ENCODE measurements at regions not wholly inside any gene's neighbourhood (a gene's known extent, or its start where the extent isn't known, plus 50 kb on each side); places are given as distances from the start of the nearest gene placed in this dataset.

GRCh38 chr1:229203991-229204632, 66.8 kb upstream of the RAB4A start:
- H3K9me3 Mint-ChIP-seq = no peaks in the 10 kb centered on the region
- DNase-seq (ENCODE audit: low spot score) = no peak
- intact Hi-C loops (cut with micrococcal nuclease) = no loop called here

GRCh38 chr1:229204921-229205777, 65.8 kb upstream of the RAB4A start:
- Mint-ChIP-seq H3K9me3 (no peaks in the 10 kb centered on the region), H3K36me3 (ENCODE audit: low read depth) (no peaks in the 10 kb centered on the region), H3K27me3 (ENCODE audit: low read depth) (peaks cover 9% of the 10 kb centered on the region), H3K27ac (no peak overlapping the region), H3K4me1 (ENCODE audit: low read depth) (peaks cover 4% of the 10 kb centered on the region), H3K4me3 (ENCODE audit: low read depth) (no peak overlapping the region)
- intact Hi-C loops (cut with micrococcal nuclease) = no loop called here
- no peak for DNase-seq (ENCODE audit: low spot score)

More at GRCh38 chr1:229203991-229204632, 66.8 kb upstream of the RAB4A start:
- no peaks in the 10 kb centered on the region for H3K36me3 Mint-ChIP-seq (ENCODE audit: low read depth)
- no peak overlapping the region for H3K27ac Mint-ChIP-seq
- no peak overlapping the region for H3K4me3 Mint-ChIP-seq (ENCODE audit: low read depth)
- peaks cover 8% of the 10 kb centered on the region for H3K4me1 Mint-ChIP-seq (ENCODE audit: low read depth)
- peaks cover 9% of the 10 kb centered on the region for H3K27me3 Mint-ChIP-seq (ENCODE audit: low read depth)

- intact Hi-C loops (cut with micrococcal nuclease) = no loop called here
- no peak overlapping the region for H3K4me3 Mint-ChIP-seq (ENCODE audit: low read depth)
Observed at GRCh38 chr1:229205854-229206253, 65.1 kb upstream of the RAB4A start.

GRCh38 chr1:229207916-229208315, 63.0 kb upstream of the RAB4A start:
- DNase-seq (ENCODE audit: low spot score) = no peak
- intact Hi-C loops (cut with micrococcal nuclease) = no loop called here
- Mint-ChIP-seq H3K36me3 (ENCODE audit: low read depth) (no peaks in the 10 kb centered on the region), H3K4me1 (ENCODE audit: low read depth) (peaks cover 2% of the 10 kb centered on the region), H3K27ac (no peak overlapping the region), H3K4me3 (ENCODE audit: low read depth) (no peak overlapping the region), H3K9me3 (no peaks in the 10 kb centered on the region), H3K27me3 (ENCODE audit: low read depth) (peaks cover 4% of the 10 kb centered on the region)

More at GRCh38 chr1:229205854-229206253, 65.1 kb upstream of the RAB4A start:
- no peak overlapping the region for H3K27ac Mint-ChIP-seq
- peaks cover 9% of the 10 kb centered on the region for H3K27me3 Mint-ChIP-seq (ENCODE audit: low read depth)
- no peak for DNase-seq (ENCODE audit: low spot score)
- H3K4me1 Mint-ChIP-seq (ENCODE audit: low read depth) = peaks cover 2% of the 10 kb centered on the region
- no peaks in the 10 kb centered on the region for H3K9me3 Mint-ChIP-seq
- no peaks in the 10 kb centered on the region for H3K36me3 Mint-ChIP-seq (ENCODE audit: low read depth)

- Mint-ChIP-seq H3K9me3 (no peaks in the 10 kb centered on the region), H3K27me3 (ENCODE audit: low read depth) (peaks cover 4% of the 10 kb centered on the region), H3K4me1 (ENCODE audit: low read depth) (peaks cover 2% of the 10 kb centered on the region), H3K36me3 (ENCODE audit: low read depth) (no peaks in the 10 kb centered on the region), H3K4me3 (ENCODE audit: low read depth) (no peak overlapping the region), H3K27ac (no peak overlapping the region)
- intact Hi-C loops (cut with micrococcal nuclease) = no loop called here
- DNase-seq (ENCODE audit: low spot score) = no peak
Observed at GRCh38 chr1:229208481-229208880, 62.4 kb upstream of the RAB4A start.

- Mint-ChIP-seq H3K27me3 (ENCODE audit: low read depth) (peaks cover 4% of the 10 kb centered on the region), H3K27ac (no peak overlapping the region), H3K4me1 (ENCODE audit: low read depth) (peaks cover 2% of the 10 kb centered on the region), H3K4me3 (ENCODE audit: low read depth) (no peak overlapping the region), H3K9me3 (no peaks in the 10 kb centered on the region), H3K36me3 (ENCODE audit: low read depth) (no peaks in the 10 kb centered on the region)
- intact Hi-C loops (cut with micrococcal nuclease) = no loop called here
- DNase-seq (ENCODE audit: low spot score) = no peak
Observed at GRCh38 chr1:229209386-229209785, 61.5 kb upstream of the RAB4A start.

- peaks cover 2% of the 10 kb centered on the region for H3K4me1 Mint-ChIP-seq (ENCODE audit: low read depth)
- H3K27me3 Mint-ChIP-seq (ENCODE audit: low read depth) = peaks cover 5% of the 10 kb centered on the region
- H3K36me3 Mint-ChIP-seq (ENCODE audit: low read depth) = no peaks in the 10 kb centered on the region
- DNase-seq (ENCODE audit: low spot score) = no peak
- H3K9me3 Mint-ChIP-seq = no peaks in the 10 kb centered on the region
- H3K27ac Mint-ChIP-seq = no peak overlapping the region
- intact Hi-C loops (cut with micrococcal nuclease) = no loop called here
- H3K4me3 Mint-ChIP-seq (ENCODE audit: low read depth) = no peak overlapping the region
Observed at GRCh38 chr1:229209816-229210215, 61.1 kb upstream of the RAB4A start.

GRCh38 chr1:229210844-229211243, 60.1 kb upstream of the RAB4A start:
- intact Hi-C loops (cut with micrococcal nuclease) = no loop called here
- H3K36me3 Mint-ChIP-seq (ENCODE audit: low read depth) = no peaks in the 10 kb centered on the region
- no peak overlapping the region for H3K4me3 Mint-ChIP-seq (ENCODE audit: low read depth)
- no peak for DNase-seq (ENCODE audit: low spot score)
- H3K27me3 Mint-ChIP-seq (ENCODE audit: low read depth) = peaks cover 7% of the 10 kb centered on the region
- no peak overlapping the region for H3K27ac Mint-ChIP-seq
- H3K9me3 Mint-ChIP-seq = no peaks in the 10 kb centered on the region
- peaks cover 2% of the 10 kb centered on the region for H3K4me1 Mint-ChIP-seq (ENCODE audit: low read depth)

- intact Hi-C loops (cut with micrococcal nuclease) = no loop called here
- H3K4me3 Mint-ChIP-seq (ENCODE audit: low read depth) = no peak overlapping the region
- H3K27ac Mint-ChIP-seq = no peak overlapping the region
- peaks cover 2% of the 10 kb centered on the region for H3K4me1 Mint-ChIP-seq (ENCODE audit: low read depth)
- no peaks in the 10 kb centered on the region for H3K36me3 Mint-ChIP-seq (ENCODE audit: low read depth)
- H3K27me3 Mint-ChIP-seq (ENCODE audit: low read depth) = peaks cover 6% of the 10 kb centered on the region
- no peaks in the 10 kb centered on the region for H3K9me3 Mint-ChIP-seq
- DNase-seq (ENCODE audit: low spot score) = no peak
Observed at GRCh38 chr1:229213797-229214196, 57.1 kb upstream of the RAB4A start.

- no peak overlapping the region for H3K4me3 Mint-ChIP-seq (ENCODE audit: low read depth)
- H3K4me1 Mint-ChIP-seq (ENCODE audit: low read depth) = no peaks in the 10 kb centered on the region
- peaks cover 6% of the 10 kb centered on the region for H3K27me3 Mint-ChIP-seq (ENCODE audit: low read depth)
- H3K36me3 Mint-ChIP-seq (ENCODE audit: low read depth) = no peaks in the 10 kb centered on the region
- H3K27ac Mint-ChIP-seq = no peak overlapping the region
- intact Hi-C loops (cut with micrococcal nuclease) = no loop called here
- DNase-seq (ENCODE audit: low spot score) = no peak
- H3K9me3 Mint-ChIP-seq = no peaks in the 10 kb centered on the region
Observed at GRCh38 chr1:229217716-229218115, 53.2 kb upstream of the RAB4A start.

- H3K36me3 Mint-ChIP-seq (ENCODE audit: low read depth) = no peaks in the 10 kb centered on the region
- intact Hi-C loops (cut with micrococcal nuclease) = no loop called here
- peaks cover 6% of the 10 kb centered on the region for H3K27me3 Mint-ChIP-seq (ENCODE audit: low read depth)
- H3K4me1 Mint-ChIP-seq (ENCODE audit: low read depth) = no peaks in the 10 kb centered on the region
- H3K4me3 Mint-ChIP-seq (ENCODE audit: low read depth) = no peak overlapping the region
- no peak for DNase-seq (ENCODE audit: low spot score)
- H3K27ac Mint-ChIP-seq = no peak overlapping the region
- H3K9me3 Mint-ChIP-seq = no peaks in the 10 kb centered on the region
Observed at GRCh38 chr1:229218612-229219025, 52.3 kb upstream of the RAB4A start.

- intact Hi-C loops (cut with micrococcal nuclease) = no loop called here
- Mint-ChIP-seq H3K4me1 (ENCODE audit: low read depth) (no peaks in the 10 kb centered on the region), H3K4me3 (ENCODE audit: low read depth) (no peak overlapping the region), H3K36me3 (ENCODE audit: low read depth) (no peaks in the 10 kb centered on the region), H3K27ac (no peak overlapping the region), H3K27me3 (ENCODE audit: low read depth) (peaks cover 4% of the 10 kb centered on the region), H3K9me3 (no peaks in the 10 kb centered on the region)
- DNase-seq (ENCODE audit: low spot score) = no peak
Observed at GRCh38 chr1:229220163-229220846, 50.6 kb upstream of the RAB4A start.
